Loucy (cell line): ENCODE measurements at regions not wholly inside any gene's neighbourhood (a gene's known extent, or its start where the extent isn't known, plus 50 kb on each side); places are given as distances from the start of the nearest gene placed in this dataset.

Experiments
- H2AFZ ChIP-seq: fragments of 200-600 bp; sonication (generic); 2 replicates; pipeline ENCODE4 v1.6.0; 2016; ENCODE audit warnings: antibody characterized with exemption, mild to moderate bottlenecking, low read length, moderate library complexity
- H3F3A ChIP-seq: fragments of 200-600 bp; 2 replicates; pipeline ENCODE4 v1.6.0; 2016; ENCODE audit warnings: antibody characterized with exemption, low read depth, mild to moderate bottlenecking
- H3K27me3 ChIP-seq: fragments of 200-600 bp; sonication (generic); 2 replicates; pipeline ENCODE4 v1.6.1; 2014; ENCODE audit warnings: low read length, mild to moderate bottlenecking; ENCODE audit not compliant: insufficient read depth, poor library complexity, severe bottlenecking
- H3K36me3 ChIP-seq: fragments of 200-600 bp; sonication (generic); 2 replicates; pipeline ENCODE4 v1.6.1; 2016; ENCODE audit warnings: low read length; ENCODE audit not compliant: insufficient read depth
- H3K4me1 ChIP-seq: fragments of 200-600 bp; sonication (generic); 2 replicates; pipeline ENCODE4 v1.5.1; 2014; ENCODE audit warnings: low read length, mild to moderate bottlenecking; ENCODE audit not compliant: insufficient read depth, poor library complexity, severe bottlenecking
- H3K4me2 ChIP-seq: fragments of 200-600 bp; sonication (generic); 2 replicates; pipeline ENCODE4 v1.6.0; 2014; ENCODE audit warnings: antibody characterized with exemption, low read length, low read depth, mild to moderate bottlenecking; ENCODE audit not compliant: poor library complexity, severe bottlenecking
- H3K4me3 ChIP-seq: fragments of 200-600 bp; sonication (generic); 2 replicates; pipeline ENCODE4 v1.5.1; 2014; ENCODE audit warnings: low read length, mild to moderate bottlenecking, mixed read lengths; ENCODE audit not compliant: poor library complexity, severe bottlenecking
- H3K79me2 ChIP-seq: fragments of 200-600 bp; sonication (generic); 2 replicates; pipeline ENCODE4 v1.6.1; 2014; ENCODE audit warnings: low read length; ENCODE audit not compliant: insufficient read depth
- H3K9ac ChIP-seq: fragments of 200-600 bp; sonication (generic); 2 replicates; pipeline ENCODE4 v1.6.0; 2014; ENCODE audit warnings: mild to moderate bottlenecking, low read depth, low read length, moderate library complexity; ENCODE audit not compliant: poor library complexity, severe bottlenecking
- H3K9me2 ChIP-seq: fragments of 200-600 bp; sonication (generic); replicated peaks from 2 replicates; pipeline ENCODE4 v1.6.1; 2016; ENCODE audit warnings: low read depth, low read length, mixed read lengths
- H3K9me3 ChIP-seq: fragments of 200-600 bp; sonication (generic); 2 replicates; pipeline ENCODE4 v1.6.1; 2014; ENCODE audit warnings: mild to moderate bottlenecking, antibody characterized with exemption, low read length, low read depth; ENCODE audit not compliant: insufficient read depth
- H4K20me1 ChIP-seq: fragments of 200-600 bp; sonication (generic); 2 replicates; pipeline ENCODE4 v1.6.0; 2014; ENCODE audit warnings: antibody characterized with exemption, low read length, mild to moderate bottlenecking; ENCODE audit not compliant: insufficient read depth, poor library complexity, severe bottlenecking
- EZH2phosphoT487 ChIP-seq: fragments of 200-600 bp; IDR thresholded peaks from 2 replicates; pipeline ENCODE4 v1.6.1; 2018; ENCODE audit warnings: antibody characterized with exemption, mild to moderate bottlenecking, moderate library complexity, borderline replicate concordance
- TF ChIP-seq, protein P1 (sequence below): fragments of 200-600 bp; sonication (generic); conservative IDR thresholded peaks from 2 replicates; pipeline ENCODE4 v1.5.1; 2014; ENCODE audit warnings: mild to moderate bottlenecking, antibody characterized with exemption, low read length

DNA sequence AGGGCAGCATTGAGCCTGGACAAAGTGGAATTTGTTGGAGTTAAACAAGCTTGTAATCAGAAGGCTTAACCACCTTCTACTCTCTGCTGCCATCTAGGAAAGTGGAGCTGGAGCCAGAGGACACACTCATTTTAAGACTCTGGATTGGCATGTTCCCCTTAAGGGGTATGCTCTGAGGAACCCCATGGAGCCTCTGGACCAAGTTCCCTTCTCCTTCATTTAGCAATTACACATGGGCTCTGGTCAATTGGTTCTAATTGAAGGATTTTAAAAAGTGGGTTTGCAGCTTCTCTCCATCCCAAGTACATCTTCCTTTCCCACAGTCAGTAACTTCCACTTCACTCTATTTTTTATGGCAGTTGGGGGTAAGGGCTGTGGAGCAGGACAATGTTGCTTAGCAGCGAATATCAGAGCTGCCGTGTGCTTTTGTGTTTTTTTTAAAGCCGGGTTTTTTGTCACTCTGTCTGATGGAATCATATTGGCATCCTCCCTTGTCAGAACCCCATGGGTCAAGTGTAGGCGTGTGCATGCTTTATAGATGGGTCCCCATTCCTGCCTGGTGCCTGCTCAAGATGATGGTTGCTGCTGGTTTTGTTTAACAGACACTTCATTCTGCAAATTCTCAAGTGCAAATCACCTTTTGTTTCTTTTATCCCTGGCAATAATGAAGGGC, 330.7 kb upstream of the ADAMTSL1 start:
- H3K4me1 ChIP-seq: no peaks in the 10 kb centered on the region
- no peak for TF ChIP-seq EZH2phosphoT487
- TF ChIP-seq, protein P1, sequence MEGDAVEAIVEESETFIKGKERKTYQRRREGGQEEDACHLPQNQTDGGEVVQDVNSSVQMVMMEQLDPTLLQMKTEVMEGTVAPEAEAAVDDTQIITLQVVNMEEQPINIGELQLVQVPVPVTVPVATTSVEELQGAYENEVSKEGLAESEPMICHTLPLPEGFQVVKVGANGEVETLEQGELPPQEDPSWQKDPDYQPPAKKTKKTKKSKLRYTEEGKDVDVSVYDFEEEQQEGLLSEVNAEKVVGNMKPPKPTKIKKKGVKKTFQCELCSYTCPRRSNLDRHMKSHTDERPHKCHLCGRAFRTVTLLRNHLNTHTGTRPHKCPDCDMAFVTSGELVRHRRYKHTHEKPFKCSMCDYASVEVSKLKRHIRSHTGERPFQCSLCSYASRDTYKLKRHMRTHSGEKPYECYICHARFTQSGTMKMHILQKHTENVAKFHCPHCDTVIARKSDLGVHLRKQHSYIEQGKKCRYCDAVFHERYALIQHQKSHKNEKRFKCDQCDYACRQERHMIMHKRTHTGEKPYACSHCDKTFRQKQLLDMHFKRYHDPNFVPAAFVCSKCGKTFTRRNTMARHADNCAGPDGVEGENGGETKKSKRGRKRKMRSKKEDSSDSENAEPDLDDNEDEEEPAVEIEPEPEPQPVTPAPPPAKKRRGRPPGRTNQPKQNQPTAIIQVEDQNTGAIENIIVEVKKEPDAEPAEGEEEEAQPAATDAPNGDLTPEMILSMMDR: peak; percentile 52
- H3K79me2 ChIP-seq: no peaks in the 10 kb centered on the region
- no peak overlapping the region for H2AFZ ChIP-seq
- H3K4me3 ChIP-seq: no peak overlapping the region
- H3K4me2 ChIP-seq: no peak overlapping the region
- no peaks in the 10 kb centered on the region for H3F3A ChIP-seq
- H3K36me3 ChIP-seq: no peaks in the 10 kb centered on the region
- no peaks in the 10 kb centered on the region for H4K20me1 ChIP-seq
- H3K9me2 ChIP-seq: no peaks in the 10 kb centered on the region
- H3K9ac ChIP-seq: no peak overlapping the region
- no peaks in the 10 kb centered on the region for H3K27me3 ChIP-seq
- no peaks in the 10 kb centered on the region for H3K9me3 ChIP-seq

DNA sequence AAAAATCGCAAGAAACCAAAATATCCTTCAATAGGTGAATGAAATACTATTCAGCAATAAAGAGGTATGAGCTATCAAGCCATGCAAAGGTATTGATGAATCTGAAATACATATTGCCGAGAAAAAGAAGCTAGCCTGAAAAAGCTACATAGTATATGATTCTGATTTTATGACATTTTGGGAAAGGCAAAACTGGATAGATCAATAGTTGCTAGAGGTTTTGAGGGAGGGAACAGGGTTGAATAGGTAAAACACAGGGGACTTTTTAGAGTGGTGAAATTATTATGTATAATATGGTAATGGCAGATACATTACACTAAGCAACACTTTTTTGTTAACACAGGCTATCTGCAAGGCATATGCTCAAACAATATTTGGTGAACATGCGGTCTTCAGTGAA, 327.6 kb upstream of the ADAMTSL1 start:
- Histone ChIP-seq H3K4me2 (no peak overlapping the region), H3F3A (no peaks in the 10 kb centered on the region), H4K20me1 (no peaks in the 10 kb centered on the region), H3K4me1 (no peaks in the 10 kb centered on the region), H3K9ac (no peak overlapping the region), H3K27me3 (no peaks in the 10 kb centered on the region), H3K79me2 (no peaks in the 10 kb centered on the region), H3K36me3 (no peaks in the 10 kb centered on the region), H3K4me3 (no peak overlapping the region), H3K9me2 (no peaks in the 10 kb centered on the region), H3K9me3 (no peaks in the 10 kb centered on the region), H2AFZ (no peak overlapping the region)
- TF ChIP-seq, protein P1: no peak
- TF ChIP-seq EZH2phosphoT487: no peak

DNA sequence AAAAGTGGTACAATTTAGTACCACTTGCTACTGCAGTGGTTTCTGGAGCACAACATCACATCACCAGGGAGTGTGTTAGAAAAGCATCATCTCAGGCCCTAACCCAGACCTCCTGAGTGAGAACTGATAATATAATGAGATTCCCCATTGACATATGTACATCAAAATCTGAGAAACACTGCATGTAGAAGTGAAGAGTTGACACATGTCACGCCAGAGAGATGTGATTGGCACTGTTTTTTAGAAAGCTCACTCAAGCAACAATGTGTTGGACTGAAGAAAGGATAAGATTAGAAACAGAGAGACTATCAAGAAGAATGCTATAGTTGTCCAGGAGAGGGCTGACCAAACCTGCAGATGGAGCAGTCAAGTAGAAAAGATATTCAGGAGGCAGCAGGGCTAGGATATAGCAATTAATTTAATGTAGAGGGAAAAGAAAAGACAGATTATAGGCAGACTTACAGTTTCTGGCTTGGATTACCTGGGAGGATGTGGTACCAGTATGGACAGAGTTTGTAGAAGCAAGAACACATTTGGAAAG, 324.4 kb upstream of the ADAMTSL1 start:
- Histone ChIP-seq H3K9me3 (no peaks in the 10 kb centered on the region), H4K20me1 (no peaks in the 10 kb centered on the region), H3K9ac (no peak overlapping the region), H3F3A (no peaks in the 10 kb centered on the region), H3K36me3 (no peaks in the 10 kb centered on the region), H3K4me2 (no peak overlapping the region), H3K27me3 (no peaks in the 10 kb centered on the region), H3K79me2 (no peaks in the 10 kb centered on the region), H2AFZ (no peak overlapping the region), H3K9me2 (no peaks in the 10 kb centered on the region), H3K4me3 (no peak overlapping the region), H3K4me1 (no peaks in the 10 kb centered on the region)
- TF ChIP-seq, protein P1: no peak
- no peak for TF ChIP-seq EZH2phosphoT487
